GM12872 (cell line): ENCODE measurements at regions not wholly inside any gene's neighbourhood (a gene's known extent, or its start where the extent isn't known, plus 50 kb on each side); places are given as distances from the start of the nearest gene placed in this dataset.
A peak's percentile ranks its signal among the peaks of the same experiment; 100 is the strongest.

Experiments used
- CTCF ChIP-seq: IDR thresholded peaks from 3 replicates; pipeline ENCODE4 v1.5.1; 2011; ENCODE audit warnings: low read depth, mild to moderate bottlenecking, low read length, moderate library complexity; ENCODE audit not compliant: insufficient read depth

DNA sequence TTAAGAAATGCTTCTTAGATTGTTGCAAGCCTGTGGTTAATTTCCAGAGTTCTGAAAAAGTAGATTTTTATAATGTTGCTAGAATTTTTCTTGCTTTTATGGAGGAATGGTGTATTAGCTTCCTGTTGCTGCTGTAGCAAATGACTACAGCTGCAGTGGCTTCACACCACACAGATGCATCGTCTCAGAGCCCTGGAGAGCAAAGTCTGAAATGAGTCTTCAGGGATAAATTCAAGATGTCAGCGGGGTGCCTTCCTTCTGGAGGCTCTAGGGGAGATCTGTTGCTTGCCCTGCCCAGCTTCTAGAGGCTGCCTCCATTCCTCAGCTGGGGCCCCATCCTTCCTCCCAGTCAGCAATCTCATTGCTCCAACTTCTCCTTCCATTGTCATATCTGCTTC is 187.8 kb downstream of the ZNF516 start:
- no peak for TF ChIP-seq CTCF

DNA sequence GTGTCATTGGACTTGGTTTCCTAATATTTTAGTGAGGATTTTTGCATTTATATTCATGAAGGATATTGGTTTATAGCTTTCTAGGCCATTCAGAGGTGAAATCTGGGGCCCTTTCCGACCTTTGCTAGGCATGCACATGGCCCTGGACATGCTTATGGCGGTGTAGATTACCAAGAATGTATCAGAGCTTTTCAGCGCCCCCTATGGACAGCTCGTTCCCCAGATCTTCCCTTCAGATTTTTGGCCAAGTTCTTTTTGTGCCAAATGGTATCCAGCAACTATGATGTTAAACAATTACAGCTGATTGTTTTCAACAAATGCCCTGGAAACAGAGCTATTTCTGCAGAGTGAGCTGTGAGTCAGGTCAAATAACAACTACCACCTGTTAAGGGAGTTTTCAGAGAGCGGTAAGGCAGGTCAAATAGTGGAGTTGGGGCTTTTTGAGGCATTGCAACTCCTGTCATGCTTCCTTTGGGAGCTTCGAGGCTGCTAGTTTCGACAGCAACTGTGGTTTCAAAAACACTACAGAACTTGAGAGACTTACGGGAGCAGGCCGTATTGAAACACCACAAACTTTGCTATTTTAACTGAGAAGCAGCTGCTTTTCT is 188.3 kb downstream of the ZNF516 start:
- peak; percentile 29; the same call in 1 of the 3 replicates for TF ChIP-seq CTCF

DNA sequence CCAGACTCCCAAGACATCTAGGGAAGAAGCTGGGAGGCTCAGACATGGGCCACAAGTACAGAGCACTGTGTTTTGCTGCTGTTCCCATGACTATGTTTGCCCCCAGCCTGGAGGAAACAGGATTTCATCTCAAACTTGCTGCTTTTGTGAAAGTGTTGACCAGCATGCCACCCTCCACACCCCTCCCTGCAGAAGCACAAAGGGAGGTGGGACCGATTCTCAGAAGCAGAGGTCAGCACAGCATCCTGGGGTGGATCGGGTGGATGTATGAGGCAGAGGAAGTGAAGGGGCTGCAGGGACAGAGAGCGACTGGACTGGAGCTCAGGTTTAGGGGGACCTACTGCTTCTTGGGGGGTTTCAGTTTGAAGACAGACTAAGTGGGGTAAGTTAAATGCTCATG is 209.2 kb downstream of the ZNF516 start:
- TF ChIP-seq CTCF: no peak

DNA sequence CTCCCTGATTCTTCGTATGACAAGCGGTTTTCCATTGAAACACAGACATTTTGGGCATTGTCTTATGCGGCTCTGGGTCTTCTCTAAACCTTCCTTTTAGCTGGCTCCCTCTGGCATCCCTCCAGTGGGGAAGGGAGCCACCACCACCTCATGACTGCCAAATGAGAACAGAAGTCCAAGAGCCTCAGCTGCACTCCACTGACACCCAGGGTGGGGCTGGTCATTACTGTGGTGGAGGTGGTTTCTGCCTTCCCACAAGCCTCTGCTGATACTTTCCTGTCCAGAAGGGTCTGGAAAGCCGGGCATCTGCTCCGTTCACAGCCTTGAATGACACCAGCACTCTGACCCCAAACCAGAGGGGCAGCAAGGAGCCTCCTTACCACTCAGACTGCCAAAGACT is 213.5 kb downstream of the ZNF516 start:
- TF ChIP-seq CTCF: no peak

GRCh38 chr18:76277801-76278200 is 217.2 kb downstream of the ZNF516 start:
- no peak for TF ChIP-seq CTCF

DNA sequence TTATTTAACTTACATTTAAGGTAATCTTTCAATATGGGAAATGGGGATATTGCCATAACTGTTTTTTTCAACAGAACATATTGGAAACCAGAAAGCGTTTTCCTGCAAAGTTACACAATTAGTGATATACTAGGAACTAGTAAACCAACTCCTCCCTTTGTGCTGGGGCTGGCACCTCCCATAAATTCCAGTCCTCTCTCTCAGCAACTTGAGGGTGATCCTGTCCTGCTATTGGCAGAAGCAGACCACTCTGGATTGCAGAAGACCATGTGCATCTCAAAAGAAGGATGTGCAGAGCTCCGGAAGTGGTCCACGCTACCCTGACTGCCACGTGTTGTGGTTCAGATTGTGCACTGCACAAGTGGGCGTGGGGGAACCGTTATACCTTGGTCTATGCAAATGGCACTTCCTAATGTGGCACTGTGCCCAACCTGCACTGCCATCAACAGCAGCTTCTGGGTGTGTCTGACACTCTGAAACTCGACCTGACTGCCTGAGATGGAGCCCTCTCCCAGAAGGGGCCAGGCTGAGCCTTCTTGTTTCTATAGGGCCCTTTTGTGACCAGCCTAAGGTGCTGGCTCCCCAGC is 219.2 kb downstream of the ZNF516 start:
- no peak for TF ChIP-seq CTCF

DNA sequence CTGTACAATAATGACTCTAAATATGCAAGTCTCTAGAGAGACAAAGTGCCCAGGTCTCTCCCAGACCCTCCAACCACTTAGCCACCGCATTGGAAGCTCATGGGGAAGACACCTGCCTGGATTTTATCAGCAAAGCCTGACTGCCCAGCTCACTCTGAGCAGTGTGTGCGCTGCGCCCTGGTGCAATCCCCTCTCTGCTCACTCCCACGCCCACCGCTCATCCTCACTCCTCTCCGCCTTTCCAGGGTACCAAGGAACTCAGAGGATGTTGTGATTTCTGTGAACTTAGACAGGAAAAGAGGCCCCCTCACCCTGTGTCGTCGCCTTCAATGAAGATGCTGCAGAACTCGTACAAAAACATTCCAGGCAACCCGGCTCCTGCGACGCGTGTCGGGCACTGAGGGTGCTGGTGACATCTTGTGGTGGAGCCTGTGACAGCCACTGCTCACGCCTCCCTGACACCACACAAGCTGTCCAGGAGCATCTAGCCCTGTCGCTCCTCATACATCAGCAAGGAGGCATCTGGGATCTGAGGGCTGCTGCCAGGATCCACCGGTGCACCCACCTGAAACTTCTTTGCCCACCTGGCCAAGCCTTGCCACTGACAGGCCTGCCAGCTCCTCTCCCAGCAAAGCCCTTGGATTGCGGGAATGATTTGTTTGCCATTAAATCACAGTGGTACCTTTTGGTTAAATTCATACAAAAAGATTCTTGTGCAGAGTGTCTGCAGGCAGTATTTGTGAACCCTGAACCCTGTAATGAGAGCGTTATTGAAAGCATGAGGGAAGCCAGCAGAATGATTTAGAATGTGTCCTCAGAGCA is 220.4 kb downstream of the ZNF516 start:
- peak; percentile 27; the same call in 2 of the 3 replicates for TF ChIP-seq CTCF
